NCI-H146 treated with DMSO at 0.1 percent for 48 hours (cell line): ENCODE measurements at regions not wholly inside any gene's neighbourhood (a gene's known extent, or its start where the extent isn't known, plus 50 kb on each side); places are given as distances from the start of the nearest gene placed in this dataset.
"Not testable (repeated sequence)": the region's sequence is repeated elsewhere in the genome, so short reads cannot be mapped to it uniquely, and the experiment has no call there.

Experiments
- DNase-seq: peaks from one replicate; lab custom pipeline; 2025; ENCODE audit not compliant: unreplicated experiment; lab: John Stamatoyannopoulos, UW

DNA sequence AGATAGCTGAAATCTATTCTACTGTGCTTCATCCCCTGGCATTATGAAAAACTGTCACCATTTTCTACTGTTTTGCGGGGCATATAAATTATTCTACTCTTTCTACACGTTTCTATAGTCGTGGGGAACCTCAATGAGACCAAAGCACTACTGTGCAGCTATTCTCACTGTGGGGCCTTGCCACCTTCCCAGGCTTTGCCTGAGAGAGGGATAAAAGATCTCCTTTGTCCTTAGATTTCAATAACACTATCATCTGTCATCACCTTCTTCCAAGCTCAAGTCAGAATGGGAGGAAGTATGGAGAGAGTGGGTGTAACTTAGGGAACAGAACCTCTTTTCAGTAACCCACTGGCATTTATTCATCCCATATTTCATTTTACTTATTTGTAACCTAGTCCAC, 1462.1 kb upstream of the RAG2 start:
- no peak for DNase-seq

DNA sequence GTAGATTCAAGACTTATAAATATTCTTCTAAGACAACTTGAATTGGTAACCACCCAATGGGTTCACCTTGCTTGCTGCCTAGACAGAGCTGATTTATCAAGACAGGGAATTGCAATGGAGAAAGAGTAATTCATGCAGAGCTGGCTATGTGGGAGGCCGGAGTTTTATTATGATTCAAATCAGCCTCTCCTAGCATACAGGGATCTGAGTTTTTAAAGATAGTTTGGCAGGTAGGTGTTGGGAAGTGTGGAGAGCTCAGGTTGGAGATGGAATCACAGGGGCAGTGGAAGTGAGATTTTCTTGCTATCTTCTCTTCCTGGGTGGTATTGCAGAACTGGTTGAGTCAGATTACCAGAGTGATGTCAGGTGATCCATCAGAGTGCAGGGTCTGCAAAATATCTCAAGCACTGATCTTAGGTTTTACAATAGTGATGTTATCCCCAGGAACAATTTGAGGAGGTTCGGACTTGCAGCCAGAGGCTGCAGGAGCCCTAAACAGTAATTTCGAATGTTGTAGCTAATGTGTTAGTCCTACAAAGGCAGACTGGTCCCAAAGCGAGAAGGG, 1448.6 kb upstream of the RAG2 start:
- no peak for DNase-seq

DNA sequence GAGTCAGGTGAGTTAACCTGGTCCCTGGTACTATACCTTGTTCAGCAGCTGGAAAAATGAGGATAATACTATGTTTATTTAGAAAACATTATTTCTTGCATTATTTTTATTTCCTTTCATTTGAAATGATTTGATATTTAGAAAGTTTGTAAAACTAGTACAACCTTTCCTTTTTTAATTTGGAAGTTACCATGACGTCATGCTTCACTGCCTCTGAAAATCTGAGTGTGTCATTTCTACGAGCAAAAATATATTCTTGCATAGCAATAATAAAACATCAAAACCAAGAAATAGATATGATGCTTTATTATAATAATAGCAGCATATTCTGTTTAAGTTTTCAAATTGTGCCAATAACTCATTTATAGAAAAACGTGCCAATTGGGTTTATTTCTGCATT, 1445.0 kb upstream of the RAG2 start:
- no peak for DNase-seq

DNA sequence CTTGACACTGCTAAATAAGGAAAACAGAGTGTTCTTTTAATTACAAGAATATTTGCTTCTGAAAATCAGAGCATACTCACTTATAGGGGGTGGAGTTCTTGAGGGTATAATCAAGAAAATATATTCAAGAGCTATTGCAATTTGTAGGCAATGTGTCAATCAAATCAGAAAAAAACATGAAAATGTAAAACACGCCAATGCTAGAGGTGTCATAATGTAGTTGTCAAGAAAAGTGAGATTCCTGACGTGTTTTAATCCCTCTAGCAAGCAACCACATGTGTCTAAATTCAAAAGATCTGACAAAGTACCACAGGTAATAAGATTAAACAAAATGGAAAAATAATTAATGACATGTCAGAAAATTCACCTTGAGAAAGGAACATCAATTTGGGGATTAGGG, 1440.7 kb upstream of the RAG2 start:
- no peak for DNase-seq

DNA sequence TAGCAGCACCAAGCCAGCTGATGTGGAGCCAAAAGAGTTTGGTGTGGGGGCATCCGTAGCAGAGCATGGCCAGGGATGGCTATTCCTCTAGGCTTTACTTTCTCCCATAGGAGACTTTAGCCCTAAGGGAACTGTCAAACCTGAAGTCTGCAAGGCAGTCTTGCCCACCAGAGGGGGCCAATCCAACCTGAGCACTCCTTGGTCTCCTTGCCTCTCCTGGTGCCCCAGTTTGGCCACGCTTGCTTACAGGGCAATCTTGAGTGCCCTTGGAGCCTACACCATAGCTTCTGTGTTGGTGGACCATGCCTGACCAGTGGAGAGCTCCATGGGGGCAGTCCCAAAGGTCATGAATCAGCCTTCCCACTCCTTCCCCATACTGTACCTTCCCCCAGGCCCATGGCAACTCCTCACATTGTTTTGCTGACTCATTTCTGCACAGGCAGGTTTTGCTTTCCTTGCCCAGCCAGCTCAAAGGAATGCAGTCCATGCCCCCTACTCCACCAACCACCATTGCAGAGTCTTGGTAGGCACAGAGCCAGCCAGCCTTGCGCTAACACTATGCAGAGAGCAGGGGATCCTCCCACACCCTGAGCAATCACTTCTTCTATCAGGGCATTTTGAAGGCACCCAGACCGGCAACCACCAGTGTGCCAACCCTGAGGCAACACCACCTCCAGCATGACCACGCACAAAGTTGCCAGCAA, 1421.2 kb upstream of the RAG2 start:
- DNase-seq: no peak

DNA sequence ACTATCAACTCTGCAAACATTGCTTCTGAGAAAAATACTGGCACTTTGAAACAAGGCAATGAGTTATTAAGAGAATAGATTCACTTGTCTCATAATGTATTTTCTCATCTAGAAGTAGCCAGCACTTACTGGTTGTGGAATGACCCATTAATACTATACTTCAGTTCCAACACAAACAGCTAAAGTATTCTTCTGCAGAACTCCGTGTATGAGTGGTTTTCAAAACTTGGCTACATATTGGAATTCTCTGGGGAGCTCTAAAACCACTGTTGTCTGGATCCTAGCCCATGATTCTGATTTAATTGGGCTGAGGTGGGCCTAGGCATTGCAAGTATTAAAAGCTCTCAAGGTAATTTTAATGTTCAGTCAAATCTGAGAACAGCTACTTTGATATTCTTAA, 1416.4 kb upstream of the RAG2 start:
- no peak for DNase-seq

DNA sequence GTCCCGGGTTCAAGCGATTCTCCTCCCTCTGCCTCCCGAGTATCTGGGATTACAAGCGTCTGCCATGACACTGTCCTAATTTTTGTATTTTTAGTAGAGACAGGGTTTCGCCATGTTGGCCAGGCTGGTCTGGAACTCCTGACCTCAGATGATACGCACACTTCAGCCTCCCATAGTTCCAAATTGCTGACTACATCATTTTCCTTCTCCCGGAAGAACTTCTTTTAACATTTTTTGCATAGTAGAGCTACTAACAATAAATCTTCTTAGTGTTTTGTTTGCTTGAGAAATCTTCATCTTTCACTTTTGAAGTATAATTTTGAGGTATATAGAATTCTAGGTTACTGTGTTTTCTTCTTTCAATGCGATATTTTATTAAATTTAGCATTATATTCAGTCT, 1415.1 kb upstream of the RAG2 start:
- no peak for DNase-seq

DNA sequence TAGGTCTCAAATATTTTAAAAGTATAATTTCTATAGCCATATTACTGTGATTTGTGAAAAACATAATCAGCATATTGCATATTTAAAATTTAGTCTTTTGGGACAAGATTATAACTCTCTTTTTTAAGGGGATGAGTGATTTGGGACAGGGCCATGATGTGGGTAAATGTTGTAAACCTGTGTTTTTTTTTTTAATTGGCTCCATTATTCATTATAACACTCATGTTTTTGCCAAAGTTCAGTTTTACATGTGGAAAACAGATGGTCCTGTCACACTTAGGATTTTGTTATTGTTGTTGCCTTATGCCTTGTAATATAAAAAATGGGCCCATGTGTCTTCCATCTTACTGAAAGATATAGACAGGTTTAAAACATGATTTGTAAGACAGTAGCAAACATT, 1413.5 kb upstream of the RAG2 start:
- no peak for DNase-seq

DNA sequence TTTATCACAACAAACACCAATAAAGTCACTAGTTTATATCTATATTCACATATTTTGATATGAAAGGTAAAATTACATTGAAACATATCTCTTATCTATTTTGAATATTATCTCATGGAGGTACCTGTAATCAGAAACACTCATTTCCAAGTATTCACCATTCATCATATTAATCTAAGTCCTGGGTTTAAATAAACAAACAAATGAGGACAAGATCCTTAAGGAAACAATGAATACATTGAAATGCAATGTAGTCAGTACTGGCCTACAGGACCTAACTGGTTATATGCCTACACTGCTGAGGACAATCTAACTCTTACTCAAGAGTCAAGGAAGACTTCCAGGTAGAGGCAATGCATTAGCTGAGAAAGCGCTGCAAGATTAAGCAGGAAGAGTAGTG, 1411.9 kb upstream of the RAG2 start:
- no peak for DNase-seq

DNA sequence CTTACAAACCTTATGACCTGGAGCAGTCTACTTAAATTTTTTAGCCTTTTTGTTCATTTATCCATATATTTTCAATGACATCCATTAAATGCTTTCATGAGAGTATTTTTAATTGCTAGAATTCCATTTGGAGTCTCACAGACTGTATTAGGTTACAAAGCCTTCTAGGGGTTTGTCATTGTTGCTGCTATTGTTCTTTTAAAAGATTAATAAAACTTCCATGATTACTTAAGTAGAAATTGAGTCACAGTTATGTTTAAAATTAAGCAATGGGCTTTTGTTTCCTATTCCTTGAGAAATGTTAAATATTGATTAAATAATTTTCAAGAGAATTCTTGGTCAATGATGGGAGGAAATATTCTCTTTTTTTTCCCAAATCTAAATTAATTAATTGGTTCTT, 1408.4 kb upstream of the RAG2 start:
- no peak for DNase-seq

DNA sequence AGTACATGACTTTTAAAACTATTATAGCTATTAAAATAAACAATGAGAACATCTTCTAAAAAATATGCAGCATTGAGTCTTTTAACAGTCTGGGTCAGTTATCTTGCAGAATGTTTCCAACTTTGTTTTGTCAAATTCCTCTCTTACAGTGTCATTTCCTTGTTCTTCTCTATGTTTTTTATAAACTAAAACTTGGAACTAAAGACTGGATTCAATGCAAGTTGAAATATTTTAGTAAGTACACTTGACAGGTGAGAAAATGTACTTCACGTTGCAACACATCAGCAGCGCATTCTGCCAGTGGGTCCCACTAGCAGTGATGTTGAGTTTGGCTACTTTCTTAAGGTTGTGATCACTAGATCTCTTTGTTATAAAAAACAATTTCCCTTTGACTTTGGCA, 1407.6 kb upstream of the RAG2 start:
- no peak for DNase-seq

DNA sequence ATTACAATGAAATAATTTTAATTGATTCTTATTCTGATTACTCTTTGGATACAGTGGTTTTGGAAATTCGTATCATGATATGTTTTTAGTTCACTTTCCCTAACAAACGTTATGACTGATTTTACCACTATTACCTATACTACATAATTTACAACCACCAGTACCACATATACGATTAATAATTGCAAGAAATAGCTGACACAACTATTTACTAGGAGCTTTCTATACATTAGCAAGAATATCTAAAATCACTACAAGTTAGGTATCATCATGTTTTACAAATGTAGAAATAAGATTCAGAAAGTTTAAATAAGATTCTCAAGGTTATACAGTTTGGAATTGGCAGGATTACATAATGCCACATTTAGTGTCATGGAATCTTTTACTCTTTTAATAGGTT, 1401.1 kb upstream of the RAG2 start:
- DNase-seq: no peak

DNA sequence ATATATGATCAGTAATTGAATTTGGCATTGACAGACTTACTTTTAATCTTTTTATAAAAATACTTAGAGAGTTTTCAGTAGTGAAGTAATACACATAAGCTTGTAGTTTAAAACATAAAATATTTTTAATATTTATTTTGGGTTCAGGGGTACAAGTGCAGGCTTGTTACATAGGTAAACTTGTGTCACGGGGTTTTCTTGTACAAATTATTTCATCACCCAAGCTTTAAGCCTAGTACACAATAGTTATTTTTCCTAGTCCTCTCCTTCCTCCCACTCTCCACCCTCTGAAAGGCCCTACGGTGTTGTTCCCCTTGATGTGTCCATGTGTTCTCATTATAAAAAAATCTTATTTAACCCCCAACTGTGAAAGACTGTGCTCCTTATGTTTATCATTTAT, 1397.8 kb upstream of the RAG2 start:
- no peak for DNase-seq

DNA sequence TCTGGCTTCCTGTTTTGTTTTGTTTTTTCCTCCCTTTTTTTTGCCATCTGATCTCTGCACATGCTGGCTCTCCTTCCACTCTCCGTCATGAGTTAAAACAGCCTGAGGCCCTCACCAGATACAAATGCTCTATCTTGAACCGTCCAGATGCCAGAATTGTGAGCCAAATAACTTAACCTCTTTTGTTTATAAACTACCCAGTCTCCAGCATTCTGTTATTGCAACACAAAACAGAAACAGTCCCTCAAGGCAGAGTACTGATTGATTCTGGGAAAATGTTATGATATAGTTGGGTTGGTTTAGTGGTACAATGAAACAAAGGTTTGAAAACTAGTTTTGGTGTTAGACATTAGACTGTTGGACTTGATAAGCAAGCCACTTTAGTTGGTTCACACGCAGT, 1390.0 kb upstream of the RAG2 start:
- DNase-seq: no peak

DNA sequence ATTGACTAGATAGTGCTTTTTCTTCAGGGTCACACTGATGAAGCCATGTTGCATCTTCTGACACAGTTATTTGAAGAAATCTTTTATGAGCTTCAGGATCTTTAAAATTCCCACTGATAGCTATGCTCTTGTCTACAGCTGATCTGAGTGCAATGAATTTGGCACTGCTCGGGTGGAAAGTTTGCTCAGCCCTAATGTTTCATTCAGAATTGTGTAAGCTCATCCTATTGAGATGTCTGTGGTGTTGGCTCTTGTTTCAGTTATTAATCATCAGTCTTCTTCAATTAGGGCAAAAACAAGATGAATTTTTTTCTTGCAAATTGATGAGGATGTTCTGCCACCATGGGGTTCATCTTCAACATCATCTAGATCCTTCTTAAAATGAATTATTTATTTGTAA, 1387.0 kb upstream of the RAG2 start:
- DNase-seq: no peak

DNA sequence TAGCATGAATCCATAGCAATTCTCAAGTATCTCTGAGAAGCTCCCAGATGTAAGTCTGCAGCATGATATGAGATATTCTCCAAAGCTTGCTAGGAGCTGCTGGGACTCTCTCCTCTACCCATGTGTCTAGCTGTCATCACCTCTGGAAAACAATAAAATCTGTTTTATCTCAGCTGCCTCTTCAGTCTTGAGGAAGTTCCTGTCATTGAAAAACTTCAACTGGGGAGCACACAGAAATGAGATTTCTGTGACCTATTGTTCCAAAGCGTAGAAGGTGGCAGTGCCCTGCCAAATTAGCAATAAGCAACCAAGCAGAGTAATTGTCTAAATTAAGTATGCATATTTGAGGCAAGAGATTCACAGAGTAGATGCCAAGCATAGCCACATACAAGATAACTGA, 1380.6 kb upstream of the RAG2 start:
- DNase-seq: no peak

DNA sequence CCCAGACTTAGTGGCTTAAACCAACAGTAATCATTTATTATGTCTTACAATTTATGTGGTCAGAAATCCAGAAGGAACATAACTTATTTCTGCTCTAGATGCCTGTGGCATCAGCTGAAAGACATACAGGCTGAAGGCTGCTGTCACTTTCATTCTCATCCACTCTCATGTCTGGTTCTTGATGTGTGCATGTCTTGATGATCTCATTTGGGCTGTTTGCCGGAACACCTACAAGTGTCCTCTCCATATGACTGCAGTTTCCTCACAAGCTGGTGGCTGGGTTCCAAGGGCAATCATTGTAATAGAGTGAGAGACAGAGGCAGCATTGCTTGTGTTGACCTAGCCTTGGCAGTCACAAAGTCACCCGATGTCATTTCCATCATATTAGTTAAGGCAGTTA, 1375.9 kb upstream of the RAG2 start:
- DNase-seq: no peak

DNA sequence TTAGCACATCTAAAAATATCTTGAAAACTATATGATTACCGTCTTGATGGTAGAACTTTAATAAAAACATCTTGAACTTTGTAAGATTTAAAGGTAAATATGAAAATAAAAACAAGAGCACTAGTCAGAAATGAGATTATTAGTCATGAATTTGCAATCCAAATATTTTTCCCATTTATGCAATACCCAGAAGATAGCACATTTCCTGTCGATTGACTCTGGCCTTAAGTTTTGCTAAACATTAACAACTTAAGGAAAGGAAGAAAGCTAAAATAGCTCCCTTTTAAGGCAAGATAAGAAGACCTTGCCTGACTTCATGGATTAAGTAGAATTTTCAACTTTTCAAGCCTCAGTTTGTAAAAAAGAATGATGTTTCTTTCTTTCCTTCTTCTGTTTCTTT, 1374.7 kb upstream of the RAG2 start:
- DNase-seq: no peak

DNA sequence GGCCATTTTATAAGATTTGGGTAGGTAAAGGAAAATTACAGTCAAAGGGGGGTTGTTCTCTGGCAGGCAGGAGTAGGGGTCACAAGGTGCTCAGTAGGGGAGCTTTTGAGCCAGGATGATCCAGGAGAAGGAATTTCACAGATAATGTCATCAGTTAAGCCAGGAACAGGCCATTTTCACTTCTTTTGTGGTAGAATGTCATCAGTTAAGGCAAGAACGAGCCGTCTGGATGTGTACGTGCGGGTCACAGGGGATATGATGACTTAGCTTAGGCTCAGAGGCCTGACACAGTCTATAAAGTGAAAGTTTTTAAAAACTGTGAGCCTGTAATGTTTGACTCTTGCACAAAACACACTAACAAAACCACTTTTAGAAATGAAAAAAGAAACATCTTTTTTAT, 1371.3 kb upstream of the RAG2 start:
- not testable (repeated sequence) for DNase-seq

DNA sequence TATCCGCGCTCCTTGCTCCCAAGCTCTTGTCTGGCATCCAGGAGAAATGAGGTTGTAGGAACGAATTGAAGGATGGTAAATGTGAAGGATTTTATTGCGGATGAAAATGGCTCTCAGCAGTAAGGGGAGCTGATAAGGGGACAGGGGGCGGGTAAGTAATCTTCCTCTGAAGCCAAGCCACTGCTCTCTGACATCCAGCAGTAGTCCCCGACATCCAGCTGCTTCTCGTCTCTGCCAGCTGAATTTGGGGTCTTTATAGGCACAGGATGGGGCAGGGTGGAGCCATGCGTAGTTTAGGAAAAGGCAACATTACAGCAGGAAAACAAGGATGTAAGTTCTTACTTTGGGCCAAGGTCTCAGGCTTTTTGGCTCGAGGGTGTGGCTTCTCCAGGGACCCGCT, 1370.1 kb upstream of the RAG2 start:
- no peak for DNase-seq

DNA sequence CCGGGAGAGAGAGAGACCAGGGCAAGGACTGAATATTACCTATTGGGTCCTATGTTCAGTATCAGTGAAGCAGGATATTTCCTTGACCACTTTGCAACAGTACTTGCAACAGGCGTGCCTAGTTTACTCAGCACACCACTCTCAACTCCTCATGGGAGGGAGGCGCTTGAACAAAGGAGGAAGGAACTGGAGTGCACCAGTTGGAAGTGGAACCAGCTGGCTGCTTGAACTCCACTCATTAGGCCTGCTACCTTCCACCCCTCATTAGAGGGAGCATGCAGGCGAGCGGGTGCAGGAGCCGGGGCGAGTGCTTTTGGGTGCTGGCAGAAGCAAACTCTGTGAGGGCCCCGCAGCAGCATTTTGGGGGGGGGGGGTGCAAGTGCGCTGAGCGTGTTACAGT, 1369.6 kb upstream of the RAG2 start:
- no peak for DNase-seq

DNA sequence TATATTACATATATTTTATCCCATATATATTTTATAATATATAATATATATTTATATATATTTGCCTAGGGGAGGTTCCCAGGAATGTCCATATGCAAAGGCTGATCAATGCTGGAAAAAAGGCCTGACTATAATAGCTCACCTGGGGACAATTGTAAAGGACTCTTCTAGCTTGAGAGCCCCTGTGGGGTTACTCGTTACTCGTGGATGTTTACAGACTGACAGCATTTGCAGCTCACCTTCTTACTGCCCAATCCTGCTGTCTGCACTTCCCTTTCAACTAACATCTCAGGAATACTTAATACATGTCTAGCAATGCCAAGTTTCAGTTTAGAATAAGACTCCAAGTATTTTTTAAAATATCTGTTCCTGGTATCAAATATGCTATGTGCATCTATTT, 1365.4 kb upstream of the RAG2 start:
- DNase-seq: no peak

DNA sequence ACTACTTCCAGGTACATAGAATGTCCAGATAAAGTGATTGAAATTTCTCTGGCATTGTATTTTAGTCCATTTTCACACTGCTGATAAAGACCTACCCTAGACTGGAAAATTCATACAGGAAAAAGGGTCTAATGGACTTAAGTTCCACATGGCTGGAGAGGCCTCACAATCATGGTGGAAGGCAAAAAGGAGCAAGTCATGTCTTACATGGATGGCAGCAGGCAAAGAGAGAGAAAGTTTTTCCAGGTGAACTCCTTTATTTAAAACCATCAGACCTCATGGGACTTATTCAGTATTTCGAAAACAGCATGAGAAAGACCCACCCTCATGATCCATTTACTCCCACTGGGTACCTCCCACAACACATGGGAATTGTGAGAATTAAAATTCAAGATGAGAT, 1359.7 kb upstream of the RAG2 start:
- no peak for DNase-seq
